Chondrocyte (in vitro differentiated cells): ENCODE measurements at regions not wholly inside any gene's neighbourhood (a gene's known extent, or its start where the extent isn't known, plus 50 kb on each side); places are given as distances from the start of the nearest gene placed in this dataset.

Experiments used
- DNase-seq: peaks from one replicate; pipeline ENCODE4 v3.0.0; 2021; ENCODE audit warnings: mixed read lengths, low spot score
- H3K27ac Mint-ChIP-seq: one replicate; pipeline ENCODE4 v1.8.0; 2021; ENCODE audit warnings: mild to moderate bottlenecking, moderate library complexity, mixed read lengths; ENCODE audit not compliant: unreplicated experiment
- H3K27me3 Mint-ChIP-seq: 2 replicates; pipeline ENCODE4 v1.8.0; 2021; ENCODE audit warnings: low read depth, mixed read lengths
- H3K36me3 Mint-ChIP-seq: 2 replicates; pipeline ENCODE4 v1.8.0; 2021; ENCODE audit warnings: low read depth, mixed read lengths
- H3K4me1 Mint-ChIP-seq: 2 replicates; pipeline ENCODE4 v1.8.0; 2021; ENCODE audit warnings: low read depth, mild to moderate bottlenecking, mixed read lengths
- H3K4me3 Mint-ChIP-seq: one replicate; pipeline ENCODE4 v1.8.0; 2021; ENCODE audit warnings: mild to moderate bottlenecking, moderate library complexity, mixed read lengths; ENCODE audit not compliant: unreplicated experiment
- H3K9me3 Mint-ChIP-seq: 2 replicates; pipeline ENCODE4 v1.8.0; 2021; ENCODE audit warnings: low read depth, mixed read lengths
- CTCF ChIP-seq: fragments of 200-600 bp; sonication (generic); IDR thresholded peaks from 2 replicates; pipeline ENCODE4 v1.5.0; 2021; ENCODE audit warnings: antibody characterized with exemption, mild to moderate bottlenecking, moderate library complexity

- H3K27ac Mint-ChIP-seq = no peak overlapping the region
- no peak overlapping the region for H3K4me3 Mint-ChIP-seq
- peaks cover 24% of the 10 kb centered on the region for H3K9me3 Mint-ChIP-seq
These were observed 104.9 kb downstream of the ATP23 start for GRCh38 chr12:58046271-58046670.

GRCh38 chr12:58051378-58051777 is 110.0 kb downstream of the ATP23 start:
- DNase-seq = no peak
- Mint-ChIP-seq H3K9me3 (peaks cover 29% of the 10 kb centered on the region), H3K36me3 (peaks cover 1% of the 10 kb centered on the region), H3K27ac (no peak overlapping the region), H3K4me1 (no peaks in the 10 kb centered on the region), H3K4me3 (no peak overlapping the region), H3K27me3 (peaks cover 6% of the 10 kb centered on the region)
- no peak for TF ChIP-seq CTCF

More at GRCh38 chr12:58046271-58046670, 104.9 kb downstream of the ATP23 start:
- H3K27me3 Mint-ChIP-seq = peaks cover 9% of the 10 kb centered on the region
- H3K36me3 Mint-ChIP-seq = peaks cover 5% of the 10 kb centered on the region
- no peak for TF ChIP-seq CTCF
- DNase-seq = no peak
- H3K4me1 Mint-ChIP-seq = no peaks in the 10 kb centered on the region

- Mint-ChIP-seq H3K9me3 (no peaks in the 10 kb centered on the region), H3K36me3 (no peaks in the 10 kb centered on the region), H3K27ac (no peak overlapping the region), H3K4me1 (peaks cover 11% of the 10 kb centered on the region), H3K27me3 (peaks cover 4% of the 10 kb centered on the region), H3K4me3 (no peak overlapping the region)
- DNase-seq = no peak
- TF ChIP-seq CTCF = no peak
These were observed 123.3 kb downstream of the ATP23 start for GRCh38 chr12:58064666-58065065.

GRCh38 chr12:58066296-58066695 is 124.9 kb downstream of the ATP23 start:
- DNase-seq = no peak
- Mint-ChIP-seq H3K4me1 (peaks cover 17% of the 10 kb centered on the region), H3K27me3 (no peaks in the 10 kb centered on the region), H3K4me3 (no peak overlapping the region), H3K9me3 (no peaks in the 10 kb centered on the region), H3K27ac (no peak overlapping the region), H3K36me3 (no peaks in the 10 kb centered on the region)
- no peak for TF ChIP-seq CTCF

GRCh38 chr12:58067610-58068387 is 126.4 kb downstream of the ATP23 start:
- TF ChIP-seq CTCF = no peak
- Mint-ChIP-seq H3K4me3 (no peak overlapping the region), H3K9me3 (no peaks in the 10 kb centered on the region), H3K36me3 (no peaks in the 10 kb centered on the region), H3K4me1 (peaks cover 17% of the 10 kb centered on the region), H3K27ac (no peak overlapping the region), H3K27me3 (no peaks in the 10 kb centered on the region)
- no peak for DNase-seq
